ENCODE measurements at regions not wholly inside any gene's neighbourhood (a gene's known extent, or its start where the extent isn't known, plus 50 kb on each side); places are given as distances from the start of the nearest gene placed in this dataset.

GRCh38 chrX:122583551-122583950 is 600.5 kb upstream of the GRIA3 start:
- H3K4me3 ChIP-seq (ENCODE audit: low read length), result no peak overlapping the region

GRCh38 chrX:122584981-122585380 is 599.1 kb upstream of the GRIA3 start:
- ChIA-PET CTCF (no interaction called here), POLR2A (no interaction called here)
- intact Hi-C loops (cut with DNase I, micrococcal nuclease), result no loop called here
- no peaks in the 10 kb centered on the region for H3K27me3 ChIP-seq (ENCODE audit: control insufficient read depth in 1 of 2, insufficient read depth in 2 of 2, low read length in 2 of 2)
- no peak overlapping the region for H3K4me3 ChIP-seq (ENCODE audit: low read length)
- no peak for ATAC-seq (ENCODE audit: poor library complexity)
- Mint-ChIP-seq H3K9me3 (no peaks in the 10 kb centered on the region), H3K36me3 (ENCODE audit: low read depth) (no peaks in the 10 kb centered on the region), H3K27ac (no peak overlapping the region), H3K27me3 (no peaks in the 10 kb centered on the region), H3K4me3 (no peak overlapping the region), H3K4me1 (ENCODE audit: low read depth) (no peaks in the 10 kb centered on the region)
- no peaks in the 10 kb centered on the region for H3K9me3 ChIP-seq (ENCODE audit: control insufficient read depth in 1 of 2, insufficient read depth in 1 of 2, low read length in 2 of 2)
- no peaks in the 10 kb centered on the region for H3K36me3 ChIP-seq (ENCODE audit: insufficient read depth, low read length)
- H3K4me1 ChIP-seq (ENCODE audit: insufficient read depth, low read length), result no peaks in the 10 kb centered on the region
- no peak overlapping the region for H3K27ac ChIP-seq (ENCODE audit: low read depth in 1 of 2, low read length in 2 of 2)
- TF ChIP-seq CTCF (IDR thresholded peaks at IDR 0.05), result no peak
- no peak for DNase-seq

More at GRCh38 chrX:122583551-122583950, 600.5 kb upstream of the GRIA3 start:
- Mint-ChIP-seq H3K27me3 (no peaks in the 10 kb centered on the region), H3K9me3 (no peaks in the 10 kb centered on the region), H3K36me3 (ENCODE audit: low read depth) (no peaks in the 10 kb centered on the region), H3K4me1 (ENCODE audit: low read depth) (no peaks in the 10 kb centered on the region), H3K27ac (no peak overlapping the region), H3K4me3 (no peak overlapping the region)
- no peak for ATAC-seq (ENCODE audit: poor library complexity)
- no peak overlapping the region for H3K27ac ChIP-seq (ENCODE audit: low read depth in 1 of 2, low read length in 2 of 2)
- intact Hi-C loops (cut with DNase I, micrococcal nuclease), result no loop called here
- H3K36me3 ChIP-seq (ENCODE audit: insufficient read depth, low read length), result no peaks in the 10 kb centered on the region
- no peaks in the 10 kb centered on the region for H3K27me3 ChIP-seq (ENCODE audit: control insufficient read depth in 1 of 2, insufficient read depth in 2 of 2, low read length in 2 of 2)
- DNase-seq, result no peak
- POLR2A ChIA-PET, result no interaction called here
- no peak for TF ChIP-seq CTCF (IDR thresholded peaks at IDR 0.05)
- H3K9me3 ChIP-seq (ENCODE audit: control insufficient read depth in 1 of 2, insufficient read depth in 1 of 2, low read length in 2 of 2), result no peaks in the 10 kb centered on the region
- CTCF ChIA-PET, result interaction anchor here (0.5 kb wide), 1 partner anchor 1300 kb away, joined by 3 read pairs; no protein-coding TSS in a partner anchor
- H3K4me1 ChIP-seq (ENCODE audit: insufficient read depth, low read length), result no peaks in the 10 kb centered on the region

GRCh38 chrX:122586831-122587230 is 597.2 kb upstream of the GRIA3 start:
- ChIA-PET CTCF (no interaction called here), POLR2A (no interaction called here)
- Histone ChIP-seq H3K9me3 (ENCODE audit: control insufficient read depth in 1 of 2, insufficient read depth in 1 of 2, low read length in 2 of 2) (no peaks in the 10 kb centered on the region), H3K27me3 (ENCODE audit: control insufficient read depth in 1 of 2, insufficient read depth in 2 of 2, low read length in 2 of 2) (no peaks in the 10 kb centered on the region), H3K36me3 (ENCODE audit: insufficient read depth, low read length) (no peaks in the 10 kb centered on the region), H3K4me1 (ENCODE audit: insufficient read depth, low read length) (no peaks in the 10 kb centered on the region), H3K4me3 (ENCODE audit: low read length) (no peak overlapping the region), H3K27ac (ENCODE audit: low read depth in 1 of 2, low read length in 2 of 2) (no peak overlapping the region)
- ATAC-seq (ENCODE audit: poor library complexity) (no peak), DNase-seq (no peak)
- no peaks in the 10 kb centered on the region for H3K9me3 Mint-ChIP-seq
- no peaks in the 10 kb centered on the region for H3K36me3 Mint-ChIP-seq (ENCODE audit: low read depth)
- no peaks in the 10 kb centered on the region for H3K27me3 Mint-ChIP-seq
- H3K4me3 Mint-ChIP-seq, result no peak overlapping the region
- H3K4me1 Mint-ChIP-seq (ENCODE audit: low read depth), result no peaks in the 10 kb centered on the region
- no peak for TF ChIP-seq CTCF (IDR thresholded peaks at IDR 0.05)
- intact Hi-C loops (cut with DNase I, micrococcal nuclease), result no loop called here
- no peak overlapping the region for H3K27ac Mint-ChIP-seq
